ENCODE measurements at regions not wholly inside any gene's neighbourhood (a gene's known extent, or its start where the extent isn't known, plus 50 kb on each side); places are given as distances from the start of the nearest gene placed in this dataset.
"Not testable (repeated sequence)": the region's sequence is repeated elsewhere in the genome, so short reads cannot be mapped to it uniquely, and the experiment has no call there.

- not testable (repeated sequence) for ATAC-seq
Measured at GRCh38 chr1:149276496-149276895, 173.1 kb upstream of the NBPF9 start.

- peak; percentile 69 for ATAC-seq
Measured at GRCh38 chr1:149278156-149278555, 174.8 kb upstream of the NBPF9 start.

GRCh38 chr1:149279015-149279414 lies 175.7 kb upstream of the NBPF9 start:
- ATAC-seq: not testable (repeated sequence)

GRCh38 chr1:149279512-149279911 lies 176.2 kb upstream of the NBPF9 start:
- ATAC-seq: not testable (repeated sequence)

- peak; percentile 27 for ATAC-seq
Measured at GRCh38 chr1:149284773-149285172, 181.4 kb upstream of the NBPF9 start.

- peak; percentile 78 for ATAC-seq
Measured at GRCh38 chr1:149285205-149285604, 181.9 kb upstream of the NBPF9 start.

GRCh38 chr1:149285638-149286037 lies 182.3 kb upstream of the NBPF9 start:
- ATAC-seq: peak; percentile 97

GRCh38 chr1:149288580-149288979 lies 185.2 kb upstream of the NBPF9 start:
- ATAC-seq: not testable (repeated sequence)

GRCh38 chr1:149300478-149301218 lies 174.2 kb upstream of the NBPF19 start:
- ATAC-seq: peak; percentile 57

- ATAC-seq: not testable (repeated sequence)
Measured at GRCh38 chr1:149301282-149301681, 173.6 kb upstream of the NBPF19 start.

GRCh38 chr1:149304796-149305195 lies 170.0 kb upstream of the NBPF19 start:
- peak; percentile 85 for ATAC-seq

GRCh38 chr1:149307640-149308039 lies 167.2 kb upstream of the NBPF19 start:
- ATAC-seq: not testable (repeated sequence)

GRCh38 chr1:149314921-149315320 lies 159.9 kb upstream of the NBPF19 start:
- not testable (repeated sequence) for ATAC-seq

GRCh38 chr1:149320971-149321731 lies 153.7 kb upstream of the NBPF19 start:
- peak; percentile 81 for ATAC-seq

- ATAC-seq: peak; percentile 81
Measured at GRCh38 chr1:149321732-149322016, 153.2 kb upstream of the NBPF19 start.

GRCh38 chr1:149330081-149330335 lies 144.8 kb upstream of the NBPF19 start:
- ATAC-seq: not testable (repeated sequence)

GRCh38 chr1:149336082-149336481 lies 138.8 kb upstream of the NBPF19 start:
- peak; percentile 30 for ATAC-seq

GRCh38 chr1:149338221-149338691 lies 136.6 kb upstream of the NBPF19 start:
- ATAC-seq: peak; percentile 85

- ATAC-seq: peak; percentile 50
Measured at GRCh38 chr1:149338698-149339097, 136.1 kb upstream of the NBPF19 start.

GRCh38 chr1:149349448-149349847 lies 125.4 kb upstream of the NBPF19 start:
- ATAC-seq: not testable (repeated sequence)

- not testable (repeated sequence) for ATAC-seq
Measured at GRCh38 chr1:149352205-149352604, 122.6 kb upstream of the NBPF19 start.

- ATAC-seq: not testable (repeated sequence)
Measured at GRCh38 chr1:149354579-149354978, 120.3 kb upstream of the NBPF19 start.

GRCh38 chr1:149355748-149356147 lies 119.1 kb upstream of the NBPF19 start:
- ATAC-seq: peak; percentile 30; the same call in 1 of the 3 replicates

- ATAC-seq: peak; percentile 41
Measured at GRCh38 chr1:149356152-149356551, 118.7 kb upstream of the NBPF19 start.

Data from SK-N-SH treated with all-trans-retinoic acid at 6 μM for 48 hours (cell line).